ENCODE measurements at regions not wholly inside any gene's neighbourhood (a gene's known extent, or its start where the extent isn't known, plus 50 kb on each side); places are given as distances from the start of the nearest gene placed in this dataset.

DNA sequence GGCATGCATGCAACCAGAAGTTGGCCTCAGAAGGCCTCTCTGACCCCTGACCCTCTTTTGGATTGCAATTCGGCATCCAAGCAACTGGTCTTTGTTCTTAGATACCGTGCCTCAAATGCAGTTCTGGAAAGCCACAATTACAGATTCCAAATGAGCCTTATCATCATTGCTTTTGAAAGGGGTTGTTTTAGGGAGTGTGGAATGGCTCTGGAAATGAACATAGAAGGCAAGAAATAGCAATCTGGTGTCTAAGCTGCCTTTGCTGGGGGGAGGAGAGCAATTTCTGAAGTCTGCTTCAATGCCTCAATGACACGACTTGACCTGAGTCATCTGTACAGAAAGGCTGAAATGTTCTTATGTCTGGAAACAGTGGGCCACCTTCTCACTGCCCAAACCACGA lies 250.1 kb downstream of the NUAK1 start:
- TF ChIP-seq CTCF (conservative IDR thresholded peaks at IDR 0.05 in 1 of 2, IDR thresholded peaks at IDR 0.05 in 1 of 2; ENCODE audit: low read depth in 1 of 2, low read length in 2 of 2): no peak
- TF ChIP-seq EZH2 (IDR thresholded peaks at IDR 0.05; ENCODE audit: low read length, missing control alignments): no peak

Data from fibroblast of lung (primary cell).